Central memory CD4-positive, alpha-beta T cell (primary cell): ENCODE measurements at regions not wholly inside any gene's neighbourhood (a gene's known extent, or its start where the extent isn't known, plus 50 kb on each side); places are given as distances from the start of the nearest gene placed in this dataset.
"Not testable (repeated sequence)": the region's sequence is repeated elsewhere in the genome, so short reads cannot be mapped to it uniquely, and the experiment has no call there.

Source experiments
- DNase-seq: peaks from one replicate; pipeline ENCODE4 v3.0.0; 2022

DNA sequence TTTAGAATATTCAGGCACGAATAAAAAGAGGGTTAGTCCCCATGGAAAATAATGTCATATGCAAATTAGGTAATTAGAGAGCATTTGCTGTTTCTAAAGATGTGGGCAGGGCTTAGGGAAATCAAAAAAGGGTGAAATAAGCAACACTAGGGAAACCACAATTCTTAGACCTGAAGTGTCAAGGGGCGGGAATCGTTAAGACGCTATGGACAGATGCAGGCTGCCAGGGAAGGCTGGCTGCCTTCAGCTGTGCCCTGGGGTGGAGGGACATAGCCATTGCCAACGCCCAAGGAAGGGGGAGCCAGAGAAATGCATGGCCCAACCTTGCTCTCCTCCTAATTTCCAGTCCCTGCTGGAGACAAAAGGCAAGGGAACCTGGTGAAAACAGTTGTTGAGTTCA, 141.7 kb upstream of the PROK2 start:
- no peak for DNase-seq

DNA sequence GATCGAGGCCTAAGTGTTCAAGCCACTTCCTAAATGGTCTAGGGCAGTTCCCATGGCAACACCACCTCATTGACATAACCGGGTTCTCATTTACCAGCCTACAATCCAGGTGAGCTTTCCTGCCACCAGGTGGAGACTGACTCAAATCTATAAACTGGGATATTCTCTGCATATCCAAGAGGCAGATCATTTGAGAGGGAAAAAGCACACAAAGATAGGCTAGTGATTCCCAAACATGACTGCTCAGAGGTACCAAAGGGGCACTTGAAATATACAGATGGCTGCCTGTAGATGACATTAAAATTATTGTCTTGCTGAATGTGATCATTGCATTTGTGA, 141.3 kb upstream of the PROK2 start:
- DNase-seq, result no peak

- not testable (repeated sequence) for DNase-seq
These were observed 140.7 kb upstream of the PROK2 start for GRCh38 chr3:71925511-71926261.

GRCh38 chr3:71924721-71925120, 139.8 kb upstream of the PROK2 start:
- DNase-seq, result no peak

GRCh38 chr3:71921036-71921435, 136.1 kb upstream of the PROK2 start:
- no peak for DNase-seq

GRCh38 chr3:71919572-71919971, 134.6 kb upstream of the PROK2 start:
- no peak for DNase-seq

DNA sequence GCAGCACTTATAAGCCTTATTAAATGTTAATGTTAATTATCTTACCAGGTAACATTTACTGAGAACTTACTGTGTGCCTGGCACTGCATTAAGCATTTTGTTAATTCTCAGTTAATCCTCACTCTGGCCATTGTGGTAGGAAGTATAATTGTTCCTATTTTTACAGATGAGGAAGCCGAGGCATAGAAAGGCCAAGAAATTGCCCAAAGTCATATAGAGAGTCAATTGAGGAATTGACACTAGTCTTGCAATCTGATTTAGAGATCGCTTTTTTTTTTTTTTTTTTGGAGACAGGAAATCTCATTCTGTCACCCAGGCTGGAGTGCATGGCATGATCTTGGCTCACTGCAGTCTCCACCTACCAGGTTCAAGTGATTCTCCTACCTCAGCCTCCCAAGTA, 132.6 kb upstream of the PROK2 start:
- DNase-seq, result no peak

GRCh38 chr3:71916747-71917369, 131.9 kb upstream of the PROK2 start:
- no peak for DNase-seq

DNA sequence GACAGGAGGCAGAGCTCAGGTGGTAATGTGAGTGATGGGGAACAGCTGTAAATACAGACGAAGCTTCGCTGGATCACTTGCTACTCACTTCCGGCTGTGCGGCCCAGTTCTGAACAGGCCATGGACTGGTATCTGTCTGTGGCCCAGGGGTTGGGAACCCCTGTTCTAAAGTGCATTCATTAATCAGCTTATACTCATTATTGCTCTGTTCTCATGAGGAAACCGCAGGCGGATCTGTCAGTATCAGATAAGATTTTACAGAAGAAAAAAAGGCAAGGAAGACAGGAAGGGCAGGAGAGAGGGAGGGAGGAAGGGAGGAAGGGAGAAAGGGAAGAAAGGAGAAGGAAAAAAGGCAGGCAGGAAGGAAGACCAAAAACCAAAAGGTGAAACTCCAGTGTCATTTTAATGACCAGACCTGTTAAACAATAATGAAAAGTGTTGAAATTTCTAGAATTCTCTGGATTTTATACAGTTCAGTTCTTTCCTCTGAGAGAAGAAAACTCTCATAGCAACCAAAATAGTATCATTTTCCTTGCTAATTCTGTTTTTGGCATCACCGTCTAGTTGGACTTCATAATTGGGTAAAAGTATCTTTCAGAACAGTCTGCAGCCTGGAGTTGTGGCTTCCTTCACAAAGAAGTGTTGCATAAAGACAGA, 128.0 kb upstream of the PROK2 start:
- DNase-seq, result no peak

GRCh38 chr3:71910108-71910507, 125.2 kb upstream of the PROK2 start:
- no peak for DNase-seq

GRCh38 chr3:71907996-71908395, 123.0 kb upstream of the PROK2 start:
- DNase-seq, result no peak

DNA sequence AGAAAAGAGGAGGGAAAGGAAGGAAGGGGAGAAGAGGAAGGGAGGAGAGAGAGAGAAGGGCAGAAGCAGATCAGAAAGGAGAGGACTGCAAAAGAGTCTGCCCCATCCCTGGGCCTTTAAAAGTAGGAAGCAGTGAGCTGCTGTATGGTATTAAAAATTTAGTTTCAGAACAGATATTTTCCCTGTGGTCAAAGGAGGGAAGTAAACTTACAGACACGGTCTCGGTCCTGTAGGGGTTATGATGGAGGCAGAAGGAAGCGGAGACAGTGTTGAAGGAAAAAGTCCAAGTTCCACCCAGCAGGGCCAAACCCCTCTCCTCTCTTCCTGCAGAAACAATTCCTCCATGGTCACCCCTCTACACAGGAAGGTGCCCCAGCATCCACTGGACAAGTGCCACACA, 122.0 kb upstream of the PROK2 start:
- DNase-seq, result no peak

- no peak for DNase-seq
These were observed 120.5 kb upstream of the PROK2 start for GRCh38 chr3:71905426-71905825.

- DNase-seq, result no peak
These were observed 119.0 kb upstream of the PROK2 start for GRCh38 chr3:71903936-71904335.

DNA sequence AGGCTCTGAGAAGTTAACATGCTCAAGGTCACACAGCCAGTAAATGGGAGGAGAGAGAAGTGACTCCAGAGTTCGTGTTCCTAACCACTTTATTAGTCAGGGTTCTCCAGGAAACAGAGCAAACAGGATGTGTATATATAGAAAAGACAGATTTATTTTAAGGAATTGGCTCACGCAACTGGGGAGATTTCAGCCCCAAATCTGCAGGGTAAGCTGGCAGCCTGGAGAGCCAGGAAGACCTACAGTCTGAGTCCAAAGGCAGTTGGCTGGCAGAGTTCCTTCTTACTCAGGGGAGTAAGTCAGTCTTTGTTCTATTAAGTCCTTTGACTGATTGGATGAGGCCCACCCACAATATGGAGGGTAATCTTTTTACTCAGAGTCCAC, 118.2 kb upstream of the PROK2 start:
- no peak for DNase-seq

DNA sequence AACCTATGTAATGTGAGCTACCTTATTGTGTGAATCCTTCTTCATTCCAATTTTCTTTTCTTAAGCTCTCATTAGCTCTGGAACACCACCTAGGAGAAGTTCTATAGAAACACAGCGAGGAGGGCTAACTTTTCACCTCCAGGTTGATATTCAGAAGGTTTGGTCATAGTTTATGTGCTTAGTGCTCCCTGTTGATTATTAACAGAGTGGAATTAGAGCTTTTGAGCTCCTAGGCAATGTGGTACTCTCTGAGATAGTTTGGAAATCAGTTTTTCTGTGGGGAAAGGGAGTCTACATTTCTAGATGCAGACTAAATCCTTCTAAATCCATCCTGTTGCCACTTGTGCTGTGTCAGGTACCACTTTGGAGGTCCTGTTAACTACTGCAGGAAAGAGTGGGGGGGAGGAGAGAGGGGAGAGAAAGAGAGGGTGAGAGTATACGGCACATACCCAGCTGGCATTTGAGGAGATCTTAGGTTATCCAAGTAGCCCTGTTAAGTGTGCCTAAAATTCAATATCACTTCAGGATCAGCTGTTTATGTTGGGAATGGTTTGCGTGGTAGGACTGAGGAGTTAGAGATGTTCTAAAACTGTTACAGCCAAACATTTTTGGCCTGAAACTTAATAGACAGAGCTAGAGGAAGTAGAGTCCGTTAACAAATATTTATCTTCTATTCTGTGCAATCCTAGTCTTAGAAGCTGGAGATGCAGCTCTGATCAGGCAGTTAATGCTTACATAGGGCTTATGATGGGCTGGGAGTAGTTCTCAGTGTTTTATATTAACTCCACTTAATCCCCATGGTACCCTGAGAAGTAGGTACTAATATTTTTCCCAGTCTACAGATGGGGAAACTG, 117.5 kb upstream of the PROK2 start:
- DNase-seq, result no peak

- DNase-seq, result no peak
These were observed 116.7 kb upstream of the PROK2 start for GRCh38 chr3:71901645-71902044.

DNA sequence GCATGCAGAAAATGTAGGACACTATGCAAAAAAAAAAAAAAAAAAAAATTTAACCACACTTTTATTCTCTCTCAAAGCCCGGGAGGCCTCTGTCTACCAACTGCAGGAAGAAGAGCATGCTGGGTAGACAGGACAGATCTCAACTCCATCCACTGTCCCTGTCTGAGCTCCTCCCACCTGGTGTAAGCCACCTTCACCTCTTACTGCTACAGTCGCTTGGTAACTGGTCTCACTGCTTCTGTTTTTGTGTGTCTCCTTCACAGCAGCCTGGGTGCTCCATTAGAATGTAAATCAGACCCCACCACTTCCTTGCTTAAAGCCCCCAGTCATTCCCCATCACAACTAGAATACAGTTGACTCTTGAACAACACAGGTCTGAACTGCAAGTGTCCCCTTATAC, 115.1 kb upstream of the PROK2 start:
- DNase-seq, result no peak

DNA sequence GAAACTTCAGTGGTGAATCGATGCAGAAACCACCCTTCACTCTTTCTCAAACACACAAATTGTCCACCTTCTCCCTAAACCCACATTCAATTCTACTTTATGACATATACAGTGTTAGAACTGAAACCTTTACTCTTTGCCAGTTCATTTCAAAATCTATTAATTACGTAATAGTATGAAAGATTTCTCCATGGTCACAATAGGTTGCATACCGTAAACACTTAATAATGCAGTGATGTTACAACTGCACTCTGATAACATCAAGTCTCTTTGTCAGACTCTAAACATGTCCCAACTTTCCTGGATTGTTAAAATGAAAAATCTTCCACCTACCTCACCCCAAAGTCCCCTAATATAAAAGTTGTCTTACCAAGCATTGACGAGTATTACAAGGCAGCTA, 111.8 kb upstream of the PROK2 start:
- no peak for DNase-seq

DNA sequence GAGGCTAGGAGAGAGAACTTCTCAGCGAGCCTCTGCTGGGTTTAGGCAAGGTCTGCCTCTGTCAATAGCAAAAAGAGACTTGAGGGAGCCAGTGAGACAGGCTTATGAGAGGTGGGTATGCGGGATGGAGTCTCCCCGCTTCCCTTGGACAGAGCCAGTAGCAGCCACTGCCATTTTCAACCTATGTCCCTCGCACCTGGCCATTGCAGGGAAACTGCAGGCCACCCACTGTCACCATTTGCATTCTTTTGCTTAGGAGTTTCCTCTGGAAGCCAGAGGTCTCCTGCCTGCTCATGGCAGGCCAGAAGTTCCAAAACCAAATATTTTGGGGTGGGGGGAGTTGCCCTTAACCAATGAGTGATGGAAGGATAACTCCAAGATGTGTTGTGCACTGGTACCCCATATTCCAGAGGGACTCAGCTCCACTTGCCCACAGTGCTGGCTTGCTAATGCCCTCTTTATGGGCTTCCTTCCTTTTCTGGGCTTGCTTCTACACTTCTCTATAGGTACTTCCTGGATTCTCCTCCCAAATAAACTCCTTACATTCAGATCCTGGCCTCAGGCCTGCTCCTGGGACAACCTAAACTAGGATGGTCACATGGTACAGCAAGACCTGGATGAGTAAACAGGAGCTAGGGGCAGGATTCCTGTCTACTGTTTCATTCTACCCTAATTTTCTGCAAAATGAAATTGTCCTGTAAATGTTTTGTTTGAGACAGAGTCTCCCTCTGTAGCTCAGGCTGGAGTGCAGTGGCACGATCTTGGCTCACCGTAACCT, 108.9 kb upstream of the PROK2 start:
- DNase-seq, result no peak

GRCh38 chr3:71893122-71893521, 108.2 kb upstream of the PROK2 start:
- DNase-seq, result no peak

GRCh38 chr3:71891483-71891882, 106.5 kb upstream of the PROK2 start:
- DNase-seq, result no peak
